Suppressor macrophage treated with lipopolysaccharide for 1 hour (primary cell): ENCODE measurements at regions not wholly inside any gene's neighbourhood (a gene's known extent, or its start where the extent isn't known, plus 50 kb on each side); places are given as distances from the start of the nearest gene placed in this dataset.
A peak's percentile ranks its signal among the peaks of the same experiment; 100 is the strongest.
"Not testable (repeated sequence)": the region's sequence is repeated elsewhere in the genome, so short reads cannot be mapped to it uniquely, and the experiment has no call there.

ENCODE experiments used
- DNase-seq, 3 donors: peaks; one replicate each; pipeline ENCODE4 v3.0.0-alpha.2; 2020 to 2022

DNA sequence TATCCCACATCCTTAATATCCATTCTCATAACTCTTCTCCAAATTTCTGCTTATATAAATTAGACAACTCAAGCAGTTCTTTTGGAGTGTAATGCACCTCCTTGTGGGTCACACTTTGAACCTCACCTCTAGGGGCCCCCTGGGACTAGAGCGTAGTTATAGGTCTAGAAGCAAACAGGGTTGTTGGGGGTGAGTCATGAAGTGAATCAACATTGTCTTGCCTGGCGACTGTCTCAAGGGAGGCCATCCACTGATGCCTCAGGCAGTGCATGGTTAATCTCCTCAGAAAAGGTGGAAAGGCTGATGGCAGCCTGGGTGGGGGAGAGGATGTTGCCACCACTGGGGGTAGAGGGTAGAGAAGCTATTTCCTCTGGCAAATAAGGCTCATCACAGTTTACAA, 129.1 kb downstream of the TNFRSF21 start:
- DNase-seq = no peak

DNA sequence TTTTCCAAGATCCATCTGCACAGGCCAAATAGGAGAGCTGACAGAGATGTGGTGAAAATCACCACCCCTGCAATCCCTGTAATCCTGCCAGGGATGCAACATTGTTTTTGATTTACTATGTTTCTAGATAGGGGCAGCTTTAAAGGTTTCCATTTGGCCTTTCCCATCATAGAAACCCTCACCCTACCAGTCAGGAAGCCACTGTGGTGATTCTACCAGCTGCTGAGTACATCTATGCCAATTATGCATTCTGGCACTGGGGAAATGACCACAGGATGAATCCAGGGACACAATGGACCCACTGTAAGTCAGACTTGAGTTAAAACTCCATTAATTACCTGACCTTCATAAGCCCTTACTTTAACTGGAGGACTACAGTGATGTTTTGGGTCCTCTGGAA, 130.4 kb downstream of the TNFRSF21 start:
- DNase-seq = no peak

DNA sequence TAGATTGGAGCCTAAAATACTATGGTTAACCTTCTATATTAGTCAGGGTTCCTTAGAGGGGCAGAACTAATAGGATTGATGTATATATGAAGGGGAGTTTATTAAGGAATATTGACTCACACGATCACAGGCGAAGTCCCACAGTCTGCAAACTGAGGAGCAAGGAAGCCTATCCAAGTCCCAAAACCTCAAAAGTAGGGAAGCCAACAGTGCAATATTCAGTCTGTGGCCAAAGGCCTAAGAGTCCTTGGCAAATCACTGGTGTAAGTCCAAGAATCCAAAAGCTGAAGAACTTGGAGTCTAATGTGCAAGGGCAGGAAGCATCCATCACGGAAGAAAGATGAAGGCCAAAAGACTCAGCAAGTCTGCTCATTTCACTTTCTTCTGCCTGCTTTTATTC, 133.5 kb upstream of the ADGRF1 start:
- DNase-seq = no peak

- DNase-seq = no peak
Measured at GRCh38 chr6:47174502-47175023, 132.4 kb upstream of the ADGRF1 start.

DNA sequence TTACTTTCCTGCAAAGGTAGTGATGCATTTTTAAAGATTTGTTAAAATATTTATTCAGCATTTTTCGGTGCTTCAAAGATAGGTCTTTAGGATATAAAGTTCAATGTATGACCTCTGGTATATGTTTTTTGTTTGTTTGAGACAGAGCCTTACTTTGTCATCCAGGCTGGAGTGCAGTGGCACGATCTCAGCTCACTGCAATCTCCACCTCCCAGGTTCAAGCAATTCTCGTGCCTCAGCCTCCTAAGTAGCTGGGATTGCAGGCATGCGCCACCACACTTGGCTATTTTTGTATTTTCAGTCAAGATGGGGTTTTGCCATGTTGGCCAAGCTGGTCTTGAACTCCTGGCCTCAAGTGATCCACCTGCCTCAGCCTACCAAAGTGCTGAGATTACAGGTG, 131.9 kb upstream of the ADGRF1 start:
- DNase-seq = not testable (repeated sequence)

DNA sequence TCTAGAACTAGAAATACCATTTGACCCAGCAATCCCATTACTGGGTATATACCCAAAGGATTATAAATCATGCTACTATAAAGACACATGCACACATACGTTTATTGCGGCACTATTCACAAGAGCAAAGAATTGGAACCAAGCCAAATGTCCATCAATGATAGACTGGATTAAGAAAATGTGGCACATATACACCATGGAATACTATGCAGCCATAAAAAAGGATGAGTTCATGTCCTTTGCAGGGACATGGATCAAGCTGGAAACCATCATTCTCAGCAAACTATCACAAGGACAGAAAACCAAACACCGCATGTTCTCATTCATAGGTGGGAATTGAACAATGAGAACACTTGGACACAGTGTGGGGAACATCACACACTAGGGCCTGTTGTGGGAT, 131.0 kb upstream of the ADGRF1 start:
- not testable (repeated sequence) for DNase-seq

DNA sequence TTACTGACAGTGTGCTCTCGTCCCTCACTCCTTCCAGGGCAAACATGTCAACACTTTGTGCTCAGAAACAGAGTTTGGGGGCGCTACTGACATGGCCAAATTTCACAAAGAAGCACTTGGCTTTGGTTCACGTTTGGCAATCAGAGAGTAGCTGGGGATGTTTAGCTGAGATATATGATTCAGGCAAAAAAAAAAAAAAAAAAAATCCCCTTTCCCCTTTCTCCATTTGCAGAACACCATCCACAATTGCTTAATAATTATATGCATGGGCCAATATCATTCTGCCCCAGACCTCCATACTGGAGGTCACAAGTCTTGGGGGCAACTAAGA, 128.4 kb upstream of the ADGRF1 start:
- peak; percentile 55 to 84 (median 75) for DNase-seq

GRCh38 chr6:47169785-47170616, 127.9 kb upstream of the ADGRF1 start:
- peak; percentile 47 to 79 (median 69) for DNase-seq

GRCh38 chr6:47168180-47168579, 126.0 kb upstream of the ADGRF1 start:
- DNase-seq = peak; percentile 85 to 94 (median 90)

DNA sequence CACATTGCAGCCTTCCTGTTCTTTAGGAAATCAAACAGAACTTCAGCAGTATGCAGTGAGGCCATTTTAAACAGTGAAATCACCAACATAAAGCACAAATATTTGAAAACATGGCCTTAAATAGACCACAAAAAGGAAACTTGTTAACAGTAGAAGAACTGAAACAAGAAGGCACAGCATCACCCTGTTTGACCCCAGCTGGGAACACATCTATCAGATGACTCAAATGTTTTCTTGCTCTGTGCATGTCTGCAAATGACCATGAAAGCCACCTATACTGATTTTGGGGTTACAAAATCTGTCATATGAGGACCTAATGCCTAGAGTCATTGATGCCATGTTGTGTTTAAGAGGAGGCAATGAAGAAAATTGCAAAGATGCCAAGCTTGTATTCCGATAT, 123.8 kb upstream of the ADGRF1 start:
- DNase-seq = peak; percentile 74 to 90 (median 86)

DNA sequence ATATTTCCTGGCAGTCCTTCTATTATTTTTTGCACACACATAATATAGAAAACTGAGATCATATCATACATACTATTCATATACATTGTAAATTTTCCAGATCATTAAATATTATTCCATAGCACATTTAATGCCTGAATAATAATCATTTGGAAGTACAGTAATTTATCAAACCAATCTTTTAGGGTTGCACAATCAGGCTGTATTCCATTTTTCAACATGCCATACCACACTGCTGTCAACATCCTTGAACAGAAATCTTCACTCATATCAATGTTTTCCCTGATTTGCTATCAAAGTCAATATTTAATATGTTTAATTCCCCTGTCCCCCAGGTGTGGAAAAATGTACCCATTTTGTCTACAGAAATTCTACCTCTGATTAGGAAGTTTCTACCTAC, 122.7 kb upstream of the ADGRF1 start:
- DNase-seq = no peak

DNA sequence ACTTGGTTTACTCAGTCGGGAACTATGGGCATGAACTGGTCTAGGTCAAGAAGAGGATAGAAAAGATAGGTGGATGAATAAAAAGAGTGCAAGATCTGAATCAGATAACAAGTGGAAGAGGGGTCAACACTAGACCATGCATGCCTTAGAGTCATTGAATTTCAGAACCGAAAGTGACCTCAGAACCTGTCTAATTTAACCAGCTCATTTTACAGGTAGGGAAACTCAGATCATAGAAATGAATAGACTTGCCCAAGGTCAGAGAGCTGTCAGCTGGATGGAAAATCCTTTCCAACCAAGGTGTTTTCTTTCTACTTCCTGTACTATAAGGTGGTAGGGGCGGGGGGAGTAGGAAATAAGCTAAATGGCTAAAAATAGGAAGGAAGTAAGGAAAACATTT, 121.4 kb upstream of the ADGRF1 start:
- no peak for DNase-seq

- DNase-seq = peak; percentile 59 to 82 (median 77)
Measured at GRCh38 chr6:47162793-47163192, 120.7 kb upstream of the ADGRF1 start.

DNA sequence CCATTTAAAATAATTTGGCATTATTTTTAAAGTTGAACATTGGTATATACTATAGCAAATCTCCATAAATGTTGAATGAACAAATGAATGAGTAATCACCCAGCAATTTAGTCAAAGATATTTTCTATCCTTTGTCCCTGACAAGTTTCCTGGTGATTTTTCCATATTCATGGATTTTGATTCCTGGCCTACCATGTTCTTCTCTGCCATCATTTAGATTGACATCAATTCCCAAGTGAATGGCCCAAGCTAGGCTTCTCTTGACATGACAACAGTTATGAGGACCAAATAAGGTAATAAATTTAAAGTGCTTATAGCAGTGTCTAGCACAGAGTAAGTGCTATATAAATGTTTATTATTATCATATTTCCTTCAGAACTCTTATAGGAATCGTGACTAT, 120.1 kb upstream of the ADGRF1 start:
- DNase-seq = no peak

GRCh38 chr6:47161176-47161687, 119.1 kb upstream of the ADGRF1 start:
- peak; percentile 81 to 93 (median 91) for DNase-seq

DNA sequence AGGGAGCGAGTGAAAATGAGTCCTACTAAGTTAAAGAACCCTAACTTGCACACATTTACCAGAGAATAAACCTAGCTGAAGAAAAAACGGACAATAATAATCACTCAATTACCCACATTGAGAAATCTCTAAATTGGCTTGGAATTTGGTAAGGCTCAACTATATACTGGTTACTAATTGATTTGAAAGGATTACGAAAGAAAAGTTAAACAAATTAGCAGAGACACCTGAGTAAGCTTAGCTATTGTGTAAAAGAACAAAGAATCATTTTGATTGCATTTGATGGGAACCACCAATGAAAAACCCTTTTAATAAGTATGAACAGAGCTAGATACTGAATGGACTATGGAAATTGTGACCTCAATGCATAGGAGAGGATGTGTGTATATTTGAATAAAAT, 118.6 kb upstream of the ADGRF1 start:
- DNase-seq = peak in 2 of 3 donors; percentile 34 to 36

DNA sequence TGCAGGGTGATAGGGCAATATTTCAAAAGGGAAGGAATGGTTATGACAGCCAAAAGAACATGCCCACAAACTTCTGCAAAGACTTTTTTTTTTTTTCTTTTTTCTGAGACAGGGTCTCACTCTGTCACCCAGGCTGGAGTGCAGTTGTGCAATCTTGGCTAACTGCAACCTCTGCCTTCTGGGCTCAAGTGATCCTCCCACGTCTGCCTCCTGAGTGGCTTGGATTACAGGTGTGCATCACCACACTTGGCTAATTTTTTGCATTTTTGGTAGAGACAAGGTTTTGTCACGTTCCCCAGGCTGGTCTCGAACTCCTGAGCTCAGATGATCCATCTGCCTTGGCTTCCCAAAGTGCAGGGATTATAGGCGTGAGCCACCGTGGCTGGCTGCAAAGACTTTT, 117.6 kb upstream of the ADGRF1 start:
- no peak for DNase-seq

DNA sequence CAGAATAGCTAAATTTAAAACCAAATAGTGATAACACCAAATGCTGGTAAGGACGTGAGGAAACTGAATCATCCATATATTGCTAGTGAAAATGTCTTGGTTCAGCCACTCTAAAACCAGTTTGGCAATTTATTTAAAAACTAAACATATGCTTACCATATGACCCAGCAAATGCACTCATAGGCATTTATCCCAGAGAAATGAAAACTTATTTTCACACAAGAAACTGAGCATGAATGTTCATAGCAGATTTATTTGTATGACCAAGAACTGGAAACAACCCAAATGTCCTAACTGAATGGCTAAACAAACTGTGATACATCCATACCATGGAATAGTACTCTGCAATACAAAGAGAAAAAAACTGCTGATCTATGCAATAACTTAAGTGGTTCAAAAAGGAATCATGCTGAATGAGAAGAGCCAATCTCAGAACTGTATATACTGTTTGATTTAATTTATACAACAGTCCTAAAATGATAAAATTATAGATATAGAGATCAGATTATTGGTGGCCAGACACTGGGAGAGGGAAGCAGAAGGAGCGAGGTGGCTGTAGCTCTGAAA, 115.6 kb upstream of the ADGRF1 start:
- DNase-seq = no peak

DNA sequence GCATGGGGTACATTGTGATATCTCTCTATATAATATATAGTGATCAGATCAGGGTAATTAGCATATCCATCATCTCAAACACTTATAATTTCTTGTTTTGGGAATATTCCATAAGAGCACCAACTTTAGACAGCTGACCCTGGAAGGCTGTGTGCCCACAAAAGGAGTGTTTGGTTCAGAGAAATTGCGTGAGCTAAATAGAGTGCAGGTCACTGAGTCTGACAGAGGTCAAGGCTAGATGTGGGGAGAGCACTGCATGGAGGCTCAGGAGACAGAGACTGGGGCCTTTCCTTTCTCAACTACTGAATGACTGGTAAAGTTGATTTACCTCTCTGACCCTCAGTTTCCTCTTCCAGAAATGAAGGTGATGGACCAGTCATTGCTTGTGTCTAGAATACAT, 114.9 kb upstream of the ADGRF1 start:
- DNase-seq = no peak

GRCh38 chr6:47156196-47156595, 114.1 kb upstream of the ADGRF1 start:
- DNase-seq = no peak

DNA sequence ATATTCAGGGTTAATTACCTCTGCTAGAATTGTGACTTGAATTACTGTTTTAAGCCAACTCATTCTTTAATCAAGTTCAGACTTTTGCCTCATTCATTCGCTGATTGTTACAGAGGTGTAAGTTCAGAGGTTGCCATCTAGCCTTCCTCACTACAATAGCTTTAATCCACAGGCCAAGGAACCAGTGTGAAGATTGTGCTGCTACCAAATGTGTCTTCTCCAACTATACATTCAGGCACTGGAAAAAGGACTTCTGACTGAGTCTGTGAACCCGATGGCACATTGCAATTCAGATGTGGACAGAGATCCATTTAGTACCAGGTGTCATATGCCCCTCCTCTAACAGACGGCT, 111.2 kb upstream of the ADGRF1 start:
- DNase-seq = no peak

- no peak for DNase-seq
Measured at GRCh38 chr6:47152666-47153403, 110.7 kb upstream of the ADGRF1 start.

DNA sequence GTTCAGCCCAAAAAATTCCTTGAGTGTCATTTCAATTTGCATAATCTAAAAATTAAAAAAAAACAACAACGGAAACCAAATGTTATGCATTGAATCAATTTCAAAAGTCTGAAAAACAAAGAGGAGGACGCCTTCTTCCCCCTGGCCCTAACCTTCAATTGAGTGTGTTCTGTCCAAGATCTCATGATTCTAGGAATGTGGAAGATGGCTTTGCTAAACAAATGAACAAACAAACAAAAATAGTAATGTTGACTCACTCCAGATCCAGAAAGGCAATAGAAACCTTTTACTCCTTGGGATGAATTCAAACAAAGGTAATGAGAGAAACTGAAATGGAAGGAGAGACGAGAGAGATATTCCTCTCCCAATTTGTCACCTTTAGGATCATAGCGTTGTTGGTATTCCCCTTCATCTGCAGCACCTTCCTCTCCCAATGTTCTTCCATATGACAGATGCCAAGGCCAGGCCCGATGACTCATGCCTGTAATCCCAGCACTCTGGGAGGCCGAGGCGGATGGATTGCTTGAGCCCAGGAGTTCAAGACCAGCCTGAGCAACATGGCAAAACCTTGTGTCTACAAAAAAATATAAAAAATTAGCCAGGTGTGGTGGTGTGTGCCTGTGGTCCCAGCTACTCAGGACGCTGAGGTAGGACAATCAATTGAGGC, 109.2 kb upstream of the ADGRF1 start:
- no peak for DNase-seq
